HCT116 (cell line): ENCODE measurements at regions not wholly inside any gene's neighbourhood (a gene's known extent, or its start where the extent isn't known, plus 50 kb on each side); places are given as distances from the start of the nearest gene placed in this dataset.

Experiments used
- EGR1 ChIP-seq: IDR thresholded peaks from 2 replicates; pipeline ENCODE4 v1.6.1; 2012; ENCODE audit warnings: low read depth
- EZH2 ChIP-seq: fragments of 200-600 bp; sonication (generic); IDR thresholded peaks from 2 replicates; pipeline ENCODE4 v1.6.1; 2017; ENCODE audit warnings: antibody characterized with exemption, mixed run types
- JUND ChIP-seq: IDR thresholded peaks from 2 replicates; pipeline ENCODE4 v1.6.1; 2012
- POLR2A ChIP-seq: IDR thresholded peaks from 2 replicates; pipeline ENCODE4 v1.7.0; 2011; ENCODE audit warnings: borderline replicate concordance; ENCODE audit not compliant: insufficient read depth, insufficient read length; ENCODE audit errors: extremely low read depth
- POLR2AphosphoS5 ChIP-seq: IDR thresholded peaks from 2 replicates; pipeline ENCODE4 v1.6.1; 2011; ENCODE audit warnings: mild to moderate bottlenecking, low read depth, low read length, moderate library complexity
- SP1 ChIP-seq: IDR thresholded peaks from 2 replicates; pipeline ENCODE4 v1.6.1; 2012; ENCODE audit warnings: low read depth
- SRF ChIP-seq: IDR thresholded peaks from 2 replicates; pipeline ENCODE4 v1.6.1; 2012; ENCODE audit warnings: low read depth
- TCF7L2 ChIP-seq: IDR thresholded peaks from 2 replicates; pipeline ENCODE4 v1.7.0; 2011; ENCODE audit warnings: borderline replicate concordance, inconsistent platforms; ENCODE audit not compliant: insufficient read depth, insufficient read length; ENCODE audit errors: extremely low read depth
- ZFX ChIP-seq: fragments of 450-650 bp; IDR thresholded peaks from 2 replicates; pipeline ENCODE4 v1.6.1; 2017
- TF ChIP-seq, protein P1 (sequence below), 3 experiments: fragments of 200-600 bp in 1 of 3; sonication (generic) in 1 of 3; IDR thresholded peaks in 2 of 3; conservative IDR thresholded peaks in 1 of 3; 2 replicates each; pipeline ENCODE4 v1.5.1; 2012 to 2017; ENCODE audit warnings: low read depth in 2 of 3, low read length in 2 of 3, antibody characterized with exemption in 1 of 3, borderline replicate concordance in 1 of 3, control low read depth in 1 of 3, mild to moderate bottlenecking in 1 of 3, mixed read lengths in 1 of 3, mixed run types in 1 of 3, moderate library complexity in 1 of 3; ENCODE audit not compliant: insufficient read depth in 1 of 3
- TF ChIP-seq, protein P2 (sequence below): IDR thresholded peaks from 2 replicates; pipeline ENCODE4 v1.6.1; 2012
- TF ChIP-seq, protein P3 (sequence below): IDR thresholded peaks from 2 replicates; pipeline ENCODE4 v1.6.1; 2012; ENCODE audit warnings: low read depth

DNA sequence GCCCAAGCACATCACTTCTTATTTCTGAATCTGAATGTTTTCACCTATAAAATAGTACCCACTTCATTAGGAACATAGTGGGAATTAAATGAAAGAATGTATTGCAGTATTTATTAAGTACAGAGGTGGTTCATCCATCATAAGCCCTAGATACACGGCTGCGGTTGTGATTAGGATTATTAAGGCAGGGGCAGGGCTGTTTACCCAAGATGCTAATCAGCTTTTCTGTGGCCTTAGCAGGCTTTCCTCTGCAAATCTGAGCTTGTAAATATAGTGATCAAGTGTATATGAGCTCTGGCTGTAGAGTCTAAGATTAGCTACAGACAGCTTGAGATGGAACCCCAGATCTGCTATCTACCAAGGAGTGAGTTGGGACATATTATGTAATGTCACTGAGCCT lies 124.1 kb upstream of the ADRA1B start:
- TF ChIP-seq, protein P1, sequence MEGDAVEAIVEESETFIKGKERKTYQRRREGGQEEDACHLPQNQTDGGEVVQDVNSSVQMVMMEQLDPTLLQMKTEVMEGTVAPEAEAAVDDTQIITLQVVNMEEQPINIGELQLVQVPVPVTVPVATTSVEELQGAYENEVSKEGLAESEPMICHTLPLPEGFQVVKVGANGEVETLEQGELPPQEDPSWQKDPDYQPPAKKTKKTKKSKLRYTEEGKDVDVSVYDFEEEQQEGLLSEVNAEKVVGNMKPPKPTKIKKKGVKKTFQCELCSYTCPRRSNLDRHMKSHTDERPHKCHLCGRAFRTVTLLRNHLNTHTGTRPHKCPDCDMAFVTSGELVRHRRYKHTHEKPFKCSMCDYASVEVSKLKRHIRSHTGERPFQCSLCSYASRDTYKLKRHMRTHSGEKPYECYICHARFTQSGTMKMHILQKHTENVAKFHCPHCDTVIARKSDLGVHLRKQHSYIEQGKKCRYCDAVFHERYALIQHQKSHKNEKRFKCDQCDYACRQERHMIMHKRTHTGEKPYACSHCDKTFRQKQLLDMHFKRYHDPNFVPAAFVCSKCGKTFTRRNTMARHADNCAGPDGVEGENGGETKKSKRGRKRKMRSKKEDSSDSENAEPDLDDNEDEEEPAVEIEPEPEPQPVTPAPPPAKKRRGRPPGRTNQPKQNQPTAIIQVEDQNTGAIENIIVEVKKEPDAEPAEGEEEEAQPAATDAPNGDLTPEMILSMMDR (IDR thresholded peaks at IDR 0.05 in 2 of 3, conservative IDR thresholded peaks at IDR 0.05 in 1 of 3; ENCODE audit: borderline replicate concordance in 1 of 3, insufficient read depth in 1 of 3, low read depth in 2 of 3, low read length in 2 of 3): no peak
- TF ChIP-seq, protein P2, sequence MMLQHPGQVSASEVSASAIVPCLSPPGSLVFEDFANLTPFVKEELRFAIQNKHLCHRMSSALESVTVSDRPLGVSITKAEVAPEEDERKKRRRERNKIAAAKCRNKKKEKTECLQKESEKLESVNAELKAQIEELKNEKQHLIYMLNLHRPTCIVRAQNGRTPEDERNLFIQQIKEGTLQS: no peak
- TF ChIP-seq, protein P3, sequence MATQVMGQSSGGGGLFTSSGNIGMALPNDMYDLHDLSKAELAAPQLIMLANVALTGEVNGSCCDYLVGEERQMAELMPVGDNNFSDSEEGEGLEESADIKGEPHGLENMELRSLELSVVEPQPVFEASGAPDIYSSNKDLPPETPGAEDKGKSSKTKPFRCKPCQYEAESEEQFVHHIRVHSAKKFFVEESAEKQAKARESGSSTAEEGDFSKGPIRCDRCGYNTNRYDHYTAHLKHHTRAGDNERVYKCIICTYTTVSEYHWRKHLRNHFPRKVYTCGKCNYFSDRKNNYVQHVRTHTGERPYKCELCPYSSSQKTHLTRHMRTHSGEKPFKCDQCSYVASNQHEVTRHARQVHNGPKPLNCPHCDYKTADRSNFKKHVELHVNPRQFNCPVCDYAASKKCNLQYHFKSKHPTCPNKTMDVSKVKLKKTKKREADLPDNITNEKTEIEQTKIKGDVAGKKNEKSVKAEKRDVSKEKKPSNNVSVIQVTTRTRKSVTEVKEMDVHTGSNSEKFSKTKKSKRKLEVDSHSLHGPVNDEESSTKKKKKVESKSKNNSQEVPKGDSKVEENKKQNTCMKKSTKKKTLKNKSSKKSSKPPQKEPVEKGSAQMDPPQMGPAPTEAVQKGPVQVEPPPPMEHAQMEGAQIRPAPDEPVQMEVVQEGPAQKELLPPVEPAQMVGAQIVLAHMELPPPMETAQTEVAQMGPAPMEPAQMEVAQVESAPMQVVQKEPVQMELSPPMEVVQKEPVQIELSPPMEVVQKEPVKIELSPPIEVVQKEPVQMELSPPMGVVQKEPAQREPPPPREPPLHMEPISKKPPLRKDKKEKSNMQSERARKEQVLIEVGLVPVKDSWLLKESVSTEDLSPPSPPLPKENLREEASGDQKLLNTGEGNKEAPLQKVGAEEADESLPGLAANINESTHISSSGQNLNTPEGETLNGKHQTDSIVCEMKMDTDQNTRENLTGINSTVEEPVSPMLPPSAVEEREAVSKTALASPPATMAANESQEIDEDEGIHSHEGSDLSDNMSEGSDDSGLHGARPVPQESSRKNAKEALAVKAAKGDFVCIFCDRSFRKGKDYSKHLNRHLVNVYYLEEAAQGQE: no peak
- no peak for TF ChIP-seq EZH2
- no peak for TF ChIP-seq TCF7L2
- no peak for TF ChIP-seq POLR2A
- TF ChIP-seq JUND: no peak
- no peak for TF ChIP-seq SRF
- no peak for TF ChIP-seq ZFX
- no peak for TF ChIP-seq SP1
- TF ChIP-seq EGR1: no peak
- no peak for TF ChIP-seq POLR2AphosphoS5
